ENCODE measurements at regions not wholly inside any gene's neighbourhood (a gene's known extent, or its start where the extent isn't known, plus 50 kb on each side); places are given as distances from the start of the nearest gene placed in this dataset.

- no peak for DNase-seq
- intact Hi-C loops (cut with DNase I; ENCODE audit: low total_unique reads): no loop called here
- Histone ChIP-seq H3K36me3 (ENCODE audit: low read depth, missing control alignments) (no peaks in the 10 kb centered on the region), H3K4me3 (no peak overlapping the region), H3K27ac (no peak overlapping the region), H3K4me1 (no peaks in the 10 kb centered on the region), H3K9me3 (no peaks in the 10 kb centered on the region), H3K27me3 (no peaks in the 10 kb centered on the region)
- TF ChIP-seq, protein P1, sequence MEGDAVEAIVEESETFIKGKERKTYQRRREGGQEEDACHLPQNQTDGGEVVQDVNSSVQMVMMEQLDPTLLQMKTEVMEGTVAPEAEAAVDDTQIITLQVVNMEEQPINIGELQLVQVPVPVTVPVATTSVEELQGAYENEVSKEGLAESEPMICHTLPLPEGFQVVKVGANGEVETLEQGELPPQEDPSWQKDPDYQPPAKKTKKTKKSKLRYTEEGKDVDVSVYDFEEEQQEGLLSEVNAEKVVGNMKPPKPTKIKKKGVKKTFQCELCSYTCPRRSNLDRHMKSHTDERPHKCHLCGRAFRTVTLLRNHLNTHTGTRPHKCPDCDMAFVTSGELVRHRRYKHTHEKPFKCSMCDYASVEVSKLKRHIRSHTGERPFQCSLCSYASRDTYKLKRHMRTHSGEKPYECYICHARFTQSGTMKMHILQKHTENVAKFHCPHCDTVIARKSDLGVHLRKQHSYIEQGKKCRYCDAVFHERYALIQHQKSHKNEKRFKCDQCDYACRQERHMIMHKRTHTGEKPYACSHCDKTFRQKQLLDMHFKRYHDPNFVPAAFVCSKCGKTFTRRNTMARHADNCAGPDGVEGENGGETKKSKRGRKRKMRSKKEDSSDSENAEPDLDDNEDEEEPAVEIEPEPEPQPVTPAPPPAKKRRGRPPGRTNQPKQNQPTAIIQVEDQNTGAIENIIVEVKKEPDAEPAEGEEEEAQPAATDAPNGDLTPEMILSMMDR (IDR thresholded peaks at IDR 0.05): no peak
- TF ChIP-seq POLR2A (IDR thresholded peaks at IDR 0.05): no peak
- 60 to 72% methylated on average over 3 of the region's 3 CpGs for WGBS, 2 donors
These were observed 327.9 kb upstream of the KHDRBS2 start for GRCh38 chr6:62613928-62614327.

DNA sequence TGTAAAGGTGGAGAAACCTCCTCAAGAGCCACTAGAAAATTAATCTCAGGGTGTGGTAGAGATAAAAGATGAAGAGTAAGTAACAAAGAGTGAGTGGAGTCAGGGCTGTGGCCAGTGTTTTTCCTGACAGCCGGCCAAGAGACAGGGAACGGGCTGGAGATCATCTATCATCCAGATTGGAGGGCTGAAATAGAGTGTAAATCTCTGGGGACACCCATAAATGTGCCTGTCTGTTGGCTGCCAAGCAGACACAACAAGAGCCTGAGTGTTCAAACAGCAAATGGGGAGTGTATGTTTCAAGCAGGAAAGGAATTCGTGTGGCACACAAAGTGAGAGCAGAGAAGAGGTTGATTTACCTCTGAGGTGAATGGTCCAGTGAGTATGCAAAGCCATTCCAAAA is 326.4 kb upstream of the KHDRBS2 start:
- Histone ChIP-seq H3K27ac (no peak overlapping the region), H3K36me3 (ENCODE audit: low read depth, missing control alignments) (no peaks in the 10 kb centered on the region), H3K27me3 (no peaks in the 10 kb centered on the region), H3K4me1 (no peaks in the 10 kb centered on the region), H3K4me3 (no peak overlapping the region), H3K9me3 (no peaks in the 10 kb centered on the region)
- TF ChIP-seq POLR2A (IDR thresholded peaks at IDR 0.05): no peak
- TF ChIP-seq, protein P1 (IDR thresholded peaks at IDR 0.05): no peak
- intact Hi-C loops (cut with DNase I; ENCODE audit: low total_unique reads): no loop called here
- WGBS, 2 donors: 50 to 60% methylated on average over 3 of the region's 3 CpGs
- DNase-seq: no peak

GRCh38 chr6:62570372-62570771 is 284.3 kb upstream of the KHDRBS2 start:
- DNase-seq: no peak
- TF ChIP-seq POLR2A (IDR thresholded peaks at IDR 0.05): no peak
- TF ChIP-seq, protein P1 (IDR thresholded peaks at IDR 0.05): no peak
- intact Hi-C loops (cut with DNase I; ENCODE audit: low total_unique reads): no loop called here
- Histone ChIP-seq H3K27me3 (no peaks in the 10 kb centered on the region), H3K9me3 (no peaks in the 10 kb centered on the region), H3K36me3 (ENCODE audit: low read depth, missing control alignments) (no peaks in the 10 kb centered on the region), H3K4me3 (no peak overlapping the region), H3K27ac (no peak overlapping the region), H3K4me1 (no peaks in the 10 kb centered on the region)
- WGBS, 2 donors: 63 to 68% methylated on average over 1 of the region's 1 CpG

GRCh38 chr6:62541502-62541901 is 255.5 kb upstream of the KHDRBS2 start:
- TF ChIP-seq, protein P1 (IDR thresholded peaks at IDR 0.05): no peak
- TF ChIP-seq POLR2A (IDR thresholded peaks at IDR 0.05): no peak
- no peak for DNase-seq
- Histone ChIP-seq H3K27me3 (no peaks in the 10 kb centered on the region), H3K4me3 (no peak overlapping the region), H3K4me1 (no peaks in the 10 kb centered on the region), H3K9me3 (no peaks in the 10 kb centered on the region), H3K36me3 (ENCODE audit: low read depth, missing control alignments) (no peaks in the 10 kb centered on the region), H3K27ac (no peak overlapping the region)
- 92% methylated on average over 2 of the region's 2 CpGs; no CpG with 5 or more reads in 1 of the 2 donors for WGBS, 2 donors
- intact Hi-C loops (cut with DNase I; ENCODE audit: low total_unique reads): no loop called here

DNA sequence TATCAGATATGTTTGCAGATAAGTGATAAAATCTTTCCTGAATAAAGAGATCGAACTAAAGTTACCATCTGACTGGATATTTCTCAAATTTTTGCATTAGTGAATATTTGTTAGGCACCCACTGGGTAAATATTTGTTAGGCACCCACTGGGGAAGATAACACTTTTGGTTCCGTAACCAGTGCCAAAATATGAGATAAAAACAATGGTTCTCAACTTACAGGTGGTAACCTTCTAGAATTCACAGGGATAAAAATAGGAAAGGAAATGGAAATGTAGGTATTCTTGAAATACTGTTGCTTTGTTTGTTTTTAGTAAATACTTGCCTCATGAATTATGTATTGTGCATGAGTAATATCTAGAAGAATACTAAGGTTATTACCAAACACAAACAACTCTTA is 245.0 kb upstream of the KHDRBS2 start:
- no peak for TF ChIP-seq POLR2A (IDR thresholded peaks at IDR 0.05)
- TF ChIP-seq, protein P1 (IDR thresholded peaks at IDR 0.05): no peak
- intact Hi-C loops (cut with DNase I; ENCODE audit: low total_unique reads): no loop called here
- Histone ChIP-seq H3K9me3 (no peaks in the 10 kb centered on the region), H3K4me1 (no peaks in the 10 kb centered on the region), H3K27me3 (no peaks in the 10 kb centered on the region), H3K4me3 (no peak overlapping the region), H3K27ac (no peak overlapping the region), H3K36me3 (ENCODE audit: low read depth, missing control alignments) (no peaks in the 10 kb centered on the region)
- 80 to 86% methylated on average over 2 of the region's 2 CpGs for WGBS, 2 donors
- no peak for DNase-seq
